ENCODE measurements at regions not wholly inside any gene's neighbourhood (a gene's known extent, or its start where the extent isn't known, plus 50 kb on each side); places are given as distances from the start of the nearest gene placed in this dataset.

DNA sequence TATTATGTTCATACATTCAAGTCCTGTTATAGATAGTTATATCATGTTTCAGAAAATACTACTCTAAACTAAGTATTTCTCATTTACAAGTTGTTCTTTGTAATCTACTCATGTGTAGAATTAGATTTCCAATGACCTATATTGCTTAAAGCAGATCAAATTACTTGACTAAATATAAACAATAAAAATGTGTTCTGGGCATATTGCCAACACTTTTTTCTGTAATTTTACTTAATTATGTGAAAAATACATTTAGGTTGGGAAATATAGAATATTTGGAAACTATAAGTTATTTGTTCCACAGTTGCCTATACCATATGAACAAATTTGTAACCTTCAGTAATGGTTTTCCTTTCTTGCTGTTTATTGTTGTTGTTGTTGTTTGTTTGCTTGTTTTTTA, 275.2 kb upstream of the PCDH9 start:
- TF ChIP-seq RARB (CRISPR knock-in tag; IDR thresholded peaks at IDR 0.05) (no peak), ZFP3 (CRISPR knock-in tag; IDR thresholded peaks at IDR 0.05) (no peak), TCF4 (CRISPR knock-in tag; IDR thresholded peaks at IDR 0.05; ENCODE audit: borderline replicate concordance) (no peak)
- TF ChIP-seq, protein P1, sequence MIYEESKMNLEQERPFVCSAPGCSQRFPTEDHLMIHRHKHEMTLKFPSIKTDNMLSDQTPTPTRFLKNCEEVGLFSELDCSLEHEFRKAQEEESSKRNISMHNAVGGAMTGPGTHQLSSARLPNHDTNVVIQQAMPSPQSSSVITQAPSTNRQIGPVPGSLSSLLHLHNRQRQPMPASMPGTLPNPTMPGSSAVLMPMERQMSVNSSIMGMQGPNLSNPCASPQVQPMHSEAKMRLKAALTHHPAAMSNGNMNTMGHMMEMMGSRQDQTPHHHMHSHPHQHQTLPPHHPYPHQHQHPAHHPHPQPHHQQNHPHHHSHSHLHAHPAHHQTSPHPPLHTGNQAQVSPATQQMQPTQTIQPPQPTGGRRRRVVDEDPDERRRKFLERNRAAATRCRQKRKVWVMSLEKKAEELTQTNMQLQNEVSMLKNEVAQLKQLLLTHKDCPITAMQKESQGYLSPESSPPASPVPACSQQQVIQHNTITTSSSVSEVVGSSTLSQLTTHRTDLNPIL (CRISPR knock-in tag; IDR thresholded peaks at IDR 0.05; ENCODE audit: low read depth): no peak
- TF ChIP-seq, protein P2, sequence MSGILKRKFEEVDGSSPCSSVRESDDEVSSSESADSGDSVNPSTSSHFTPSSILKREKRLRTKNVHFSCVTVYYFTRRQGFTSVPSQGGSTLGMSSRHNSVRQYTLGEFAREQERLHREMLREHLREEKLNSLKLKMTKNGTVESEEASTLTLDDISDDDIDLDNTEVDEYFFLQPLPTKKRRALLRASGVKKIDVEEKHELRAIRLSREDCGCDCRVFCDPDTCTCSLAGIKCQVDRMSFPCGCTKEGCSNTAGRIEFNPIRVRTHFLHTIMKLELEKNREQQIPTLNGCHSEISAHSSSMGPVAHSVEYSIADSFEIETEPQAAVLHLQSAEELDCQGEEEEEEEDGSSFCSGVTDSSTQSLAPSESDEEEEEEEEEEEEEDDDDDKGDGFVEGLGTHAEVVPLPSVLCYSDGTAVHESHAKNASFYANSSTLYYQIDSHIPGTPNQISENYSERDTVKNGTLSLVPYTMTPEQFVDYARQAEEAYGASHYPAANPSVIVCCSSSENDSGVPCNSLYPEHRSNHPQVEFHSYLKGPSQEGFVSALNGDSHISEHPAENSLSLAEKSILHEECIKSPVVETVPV (CRISPR knock-in tag; IDR thresholded peaks at IDR 0.05): no peak
